C4-2B (cell line): ENCODE measurements at regions not wholly inside any gene's neighbourhood (a gene's known extent, or its start where the extent isn't known, plus 50 kb on each side); places are given as distances from the start of the nearest gene placed in this dataset.

Source experiments
- H3K27ac ChIP-seq: fragments of 450-650 bp; 2 replicates; pipeline ENCODE4 v1.5.1; 2017
- ZFX ChIP-seq: fragments of 450-650 bp; IDR thresholded peaks from 2 replicates; pipeline ENCODE4 v1.6.1; 2017
- TF ChIP-seq, protein P1 (sequence below): fragments of 450-650 bp; conservative IDR thresholded peaks from 2 replicates; pipeline ENCODE4 v1.5.1; 2017; ENCODE audit warnings: mild to moderate bottlenecking

DNA sequence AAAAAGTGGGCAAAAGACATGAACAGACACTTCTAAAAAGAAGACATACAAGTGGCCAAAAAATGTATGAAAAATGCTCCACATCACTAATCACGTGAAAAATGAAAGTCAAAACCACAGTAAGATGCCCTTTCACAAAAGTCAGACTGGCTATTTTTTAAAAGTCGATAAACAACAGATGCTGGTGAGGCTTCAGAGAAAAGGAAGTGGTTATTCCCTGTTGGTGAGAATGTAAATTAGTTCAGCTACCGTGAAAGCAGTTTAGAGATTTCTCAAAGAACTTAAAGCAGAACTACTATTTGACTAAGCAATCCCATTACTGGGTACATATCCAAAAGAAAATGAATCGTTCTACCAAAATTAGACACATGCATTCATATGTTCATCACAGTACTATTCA is 237.0 kb downstream of the KIF21A start:
- TF ChIP-seq, protein P1, sequence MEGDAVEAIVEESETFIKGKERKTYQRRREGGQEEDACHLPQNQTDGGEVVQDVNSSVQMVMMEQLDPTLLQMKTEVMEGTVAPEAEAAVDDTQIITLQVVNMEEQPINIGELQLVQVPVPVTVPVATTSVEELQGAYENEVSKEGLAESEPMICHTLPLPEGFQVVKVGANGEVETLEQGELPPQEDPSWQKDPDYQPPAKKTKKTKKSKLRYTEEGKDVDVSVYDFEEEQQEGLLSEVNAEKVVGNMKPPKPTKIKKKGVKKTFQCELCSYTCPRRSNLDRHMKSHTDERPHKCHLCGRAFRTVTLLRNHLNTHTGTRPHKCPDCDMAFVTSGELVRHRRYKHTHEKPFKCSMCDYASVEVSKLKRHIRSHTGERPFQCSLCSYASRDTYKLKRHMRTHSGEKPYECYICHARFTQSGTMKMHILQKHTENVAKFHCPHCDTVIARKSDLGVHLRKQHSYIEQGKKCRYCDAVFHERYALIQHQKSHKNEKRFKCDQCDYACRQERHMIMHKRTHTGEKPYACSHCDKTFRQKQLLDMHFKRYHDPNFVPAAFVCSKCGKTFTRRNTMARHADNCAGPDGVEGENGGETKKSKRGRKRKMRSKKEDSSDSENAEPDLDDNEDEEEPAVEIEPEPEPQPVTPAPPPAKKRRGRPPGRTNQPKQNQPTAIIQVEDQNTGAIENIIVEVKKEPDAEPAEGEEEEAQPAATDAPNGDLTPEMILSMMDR: no peak
- TF ChIP-seq ZFX: no peak

DNA sequence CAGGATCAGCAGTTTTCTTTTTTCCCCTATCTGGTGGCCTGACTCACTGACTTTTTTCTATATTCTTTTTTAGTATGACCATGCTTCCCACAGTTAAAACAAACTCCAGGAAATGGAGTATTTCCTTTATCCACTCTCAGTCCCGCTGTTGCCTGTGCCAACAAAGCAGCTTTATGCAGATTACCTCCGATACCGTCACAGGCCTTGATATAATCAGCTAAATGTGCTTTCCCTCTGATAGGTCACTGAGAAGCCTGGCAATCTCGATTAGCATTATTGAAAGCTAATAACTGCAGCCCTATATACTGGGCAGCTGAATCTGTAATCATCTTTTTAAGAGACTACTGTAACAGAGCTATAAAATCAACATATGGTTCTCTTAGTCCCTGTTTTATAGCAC is 243.6 kb downstream of the KIF21A start:
- TF ChIP-seq, protein P1: no peak
- no peak for TF ChIP-seq ZFX
- H3K27ac ChIP-seq: no peak overlapping the region

More for the DNA sequence above, 237.0 kb downstream of the KIF21A start:
- H3K27ac ChIP-seq: no peak overlapping the region

DNA sequence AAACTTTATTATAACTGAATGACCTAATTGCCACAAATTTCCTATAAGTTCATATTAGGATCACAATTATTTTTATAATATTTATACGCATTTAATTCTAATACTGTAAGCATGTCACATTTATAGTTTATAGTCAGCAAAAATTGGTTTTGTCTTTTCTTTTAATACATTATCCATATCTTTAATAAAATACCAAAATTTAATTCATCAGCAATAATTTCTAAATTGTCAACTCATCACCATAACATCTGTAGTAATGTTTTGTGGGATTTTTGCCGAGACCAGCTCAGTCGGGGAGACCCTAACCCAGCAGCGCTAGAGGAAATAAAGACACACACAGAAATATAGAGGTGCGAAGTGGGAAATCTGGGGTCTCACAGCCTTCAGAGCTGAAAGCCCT is 254.2 kb downstream of the KIF21A start:
- no peak overlapping the region for H3K27ac ChIP-seq
- TF ChIP-seq ZFX: no peak
- TF ChIP-seq, protein P1: no peak

DNA sequence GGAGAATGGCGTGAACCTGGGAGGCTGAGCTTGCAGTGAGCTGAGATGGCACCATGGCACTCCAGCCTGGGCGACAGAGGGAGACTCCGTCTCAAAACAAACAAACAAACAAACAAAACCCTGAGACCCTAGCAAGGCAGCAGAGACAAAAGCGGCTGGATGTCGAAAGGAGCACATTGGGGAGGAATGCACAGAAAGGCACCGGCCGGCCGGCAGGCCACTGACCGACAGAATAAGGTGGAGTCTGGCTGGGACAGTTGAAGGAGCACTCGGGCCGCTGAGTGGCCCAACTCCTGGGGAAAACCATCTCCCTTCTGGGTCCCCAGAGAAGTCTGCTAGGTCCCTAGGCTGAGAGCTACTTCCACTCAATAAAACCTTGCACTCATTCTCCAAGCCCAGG is 256.2 kb downstream of the KIF21A start:
- H3K27ac ChIP-seq: no peak overlapping the region
- no peak for TF ChIP-seq ZFX
- TF ChIP-seq, protein P1: no peak

DNA sequence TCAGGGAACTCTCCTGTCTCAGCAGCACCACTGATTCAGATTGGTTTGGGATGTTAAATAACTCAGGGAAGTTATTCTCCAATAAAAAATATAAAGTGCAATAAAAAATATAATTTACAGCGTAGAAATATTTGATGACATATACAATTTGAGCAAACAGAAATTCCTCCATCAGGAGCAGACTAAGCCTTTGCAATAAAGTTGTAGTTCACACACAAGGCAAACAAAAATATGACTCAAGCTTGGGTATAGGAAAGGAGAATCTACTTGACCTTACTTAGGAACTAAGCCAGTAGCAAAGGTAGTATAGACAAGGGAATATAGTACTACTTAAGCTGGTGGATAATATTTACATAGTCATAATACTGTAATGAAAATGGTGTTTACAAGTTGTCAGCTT is 264.1 kb downstream of the KIF21A start:
- no peak overlapping the region for H3K27ac ChIP-seq
- TF ChIP-seq ZFX: no peak
- TF ChIP-seq, protein P1: no peak

DNA sequence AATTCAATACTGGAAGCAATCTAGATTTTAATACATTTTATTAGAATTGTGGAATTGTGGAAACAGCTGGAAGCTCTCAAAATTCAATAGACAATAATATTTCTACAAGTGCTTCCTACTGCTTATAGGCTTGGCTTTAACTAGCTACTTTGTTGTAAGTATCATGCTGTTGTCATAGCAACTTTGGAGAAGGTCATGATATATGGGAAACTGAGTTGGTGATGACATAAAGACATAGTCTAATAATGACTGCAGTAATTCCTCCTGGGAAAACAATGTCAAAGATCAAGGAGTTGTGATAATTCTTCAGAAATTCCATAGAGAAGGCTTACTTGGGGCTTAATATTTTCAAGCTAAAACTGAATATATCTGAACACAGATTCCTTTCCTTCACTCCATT is 266.6 kb downstream of the KIF21A start:
- no peak overlapping the region for H3K27ac ChIP-seq
- TF ChIP-seq, protein P1: no peak
- no peak for TF ChIP-seq ZFX

DNA sequence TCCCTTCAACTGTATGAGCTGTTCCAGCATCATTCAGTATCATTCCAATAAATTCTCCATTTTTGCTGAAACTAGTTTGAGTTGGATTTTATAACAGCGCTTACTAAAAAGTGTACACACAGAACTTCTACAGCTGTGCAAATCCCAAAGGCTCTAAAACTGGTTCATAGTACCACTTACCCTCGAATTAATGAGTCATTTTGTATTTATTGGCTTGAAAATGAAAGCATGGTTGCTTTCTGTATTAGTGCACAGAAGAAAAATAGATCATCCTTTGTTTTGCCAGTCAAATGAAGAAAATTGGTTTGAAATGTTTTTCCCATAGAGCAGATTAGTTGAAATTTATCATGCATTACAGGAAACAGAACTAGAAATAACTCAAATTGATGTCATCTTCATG is 268.3 kb upstream of the CPNE8 start:
- no peak overlapping the region for H3K27ac ChIP-seq
- TF ChIP-seq, protein P1: no peak
- no peak for TF ChIP-seq ZFX
